Activated CD4-positive, alpha-beta T cell treated with anti-CD3 and anti-CD28 coated beads, Interleukin-2, amount 50 U/mL, for 48 hours (primary cell): ENCODE measurements at regions not wholly inside any gene's neighbourhood (a gene's known extent, or its start where the extent isn't known, plus 50 kb on each side); places are given as distances from the start of the nearest gene placed in this dataset.

Source experiments
- DNase-seq, 2 experiments: peaks; one replicate each; pipeline ENCODE4 v3.0.0-alpha.2; 2020

DNA sequence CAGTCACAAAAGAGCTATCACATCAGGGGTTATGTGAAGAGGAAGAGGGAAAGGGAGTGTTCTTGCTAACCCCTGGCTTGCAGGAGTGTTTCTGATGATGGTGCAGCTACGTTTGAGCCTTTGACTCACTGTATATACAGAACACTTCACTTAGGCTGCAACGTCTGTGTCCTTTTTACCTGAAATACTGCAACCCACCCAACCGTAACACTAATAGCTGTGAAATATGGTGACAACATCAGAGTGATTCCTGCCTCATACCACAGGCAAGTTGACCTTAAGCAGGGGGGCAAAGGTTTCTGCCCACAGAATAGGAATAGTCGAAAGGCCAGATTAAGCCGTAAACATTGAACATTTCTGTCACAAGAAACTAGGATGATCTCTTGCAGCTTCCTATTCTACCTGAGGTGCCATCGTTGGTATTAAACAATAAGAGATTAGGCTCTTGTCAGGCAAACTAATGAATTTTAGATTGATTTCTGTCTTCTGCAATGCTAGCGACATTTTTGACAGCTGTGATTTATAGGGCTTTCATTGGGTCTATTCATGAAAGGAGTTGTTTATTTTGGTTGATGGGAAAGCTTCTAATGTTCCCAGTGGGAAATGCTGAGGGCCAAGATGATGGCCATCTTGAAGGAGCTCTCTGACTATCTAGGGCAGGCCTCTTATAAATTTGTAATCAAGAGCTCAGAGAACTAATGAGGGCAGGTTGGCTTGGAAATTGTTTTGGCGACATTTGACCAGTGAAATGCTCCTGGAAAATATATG is 316.8 kb downstream of the PIK3C3 start:
- no peak for DNase-seq

DNA sequence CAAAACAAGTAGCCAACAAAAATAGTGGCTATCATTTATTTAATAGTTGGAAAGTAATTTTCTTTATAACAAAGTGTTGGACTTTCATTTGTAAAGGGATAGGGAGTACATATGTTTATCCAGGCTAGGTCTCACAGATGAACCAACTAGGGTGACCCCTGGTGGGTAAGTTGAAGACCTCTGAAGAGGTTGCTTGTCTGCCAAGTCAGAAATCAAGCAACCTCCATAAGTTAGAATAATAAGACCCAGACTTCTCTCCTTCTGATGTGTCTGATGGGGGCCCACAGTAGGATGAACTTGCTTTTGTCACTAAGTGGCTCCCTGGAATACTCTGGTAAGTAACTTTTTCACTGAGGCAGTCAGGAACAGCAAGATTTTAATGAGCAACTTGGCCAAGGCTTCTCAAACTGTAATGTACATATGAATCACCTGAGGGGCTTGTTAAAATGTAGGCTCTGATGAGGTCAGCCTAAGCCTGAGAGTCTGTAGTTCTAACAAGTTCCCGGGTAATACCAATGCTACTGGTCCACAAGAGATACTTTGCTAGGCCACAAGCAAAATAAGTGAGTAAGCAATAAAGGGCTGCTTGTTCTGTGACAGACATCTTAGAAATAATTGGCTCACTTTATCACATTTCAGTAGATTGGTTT is 319.6 kb downstream of the PIK3C3 start:
- no peak for DNase-seq

GRCh38 chr18:42275138-42275535 is 320.1 kb downstream of the PIK3C3 start:
- no peak for DNase-seq

- no peak for DNase-seq
Measured at GRCh38 chr18:42275949-42276730, 321.1 kb downstream of the PIK3C3 start.

- no peak for DNase-seq
Measured at GRCh38 chr18:42281124-42281523, 326.1 kb downstream of the PIK3C3 start.

DNA sequence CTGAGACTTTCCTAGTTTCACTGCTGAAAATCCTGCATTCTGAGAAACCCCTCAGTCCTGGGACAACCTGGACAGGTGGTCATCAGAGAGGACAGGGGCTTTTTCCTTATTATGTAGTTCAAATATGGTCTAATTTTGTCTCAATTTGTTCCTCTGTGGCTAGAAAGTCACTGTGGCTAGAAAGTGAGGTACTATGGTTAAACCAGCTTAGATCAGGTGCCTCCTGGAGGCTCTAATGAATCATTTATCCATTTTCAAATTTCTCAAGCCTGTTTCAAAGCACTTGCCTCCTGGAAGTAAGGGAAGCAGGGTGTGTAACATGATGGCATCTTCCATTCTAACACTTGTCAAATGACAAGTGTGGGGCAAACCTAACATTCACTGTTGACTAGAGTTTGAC is 326.8 kb downstream of the PIK3C3 start:
- DNase-seq: no peak

- DNase-seq: no peak
Measured at GRCh38 chr18:42287047-42287446, 332.0 kb downstream of the PIK3C3 start.

DNA sequence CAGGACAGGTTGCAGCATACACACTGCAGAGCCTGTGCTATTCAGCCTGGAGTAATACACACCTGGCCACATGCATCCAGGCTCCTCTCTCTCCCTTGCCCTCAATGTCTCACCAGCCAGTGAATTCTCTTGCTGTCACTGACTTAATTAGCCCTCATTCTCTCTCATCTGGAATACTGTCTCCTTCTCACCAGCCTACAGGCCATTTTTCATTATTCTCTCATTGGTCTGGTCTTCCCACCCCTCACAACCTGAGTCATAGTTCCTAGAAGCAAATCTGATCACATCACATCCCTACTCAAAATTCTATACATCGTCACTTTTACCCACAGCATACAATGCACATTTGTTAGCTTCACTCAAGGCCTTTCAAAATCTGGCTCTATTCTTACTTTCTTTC is 333.1 kb downstream of the PIK3C3 start:
- no peak for DNase-seq

DNA sequence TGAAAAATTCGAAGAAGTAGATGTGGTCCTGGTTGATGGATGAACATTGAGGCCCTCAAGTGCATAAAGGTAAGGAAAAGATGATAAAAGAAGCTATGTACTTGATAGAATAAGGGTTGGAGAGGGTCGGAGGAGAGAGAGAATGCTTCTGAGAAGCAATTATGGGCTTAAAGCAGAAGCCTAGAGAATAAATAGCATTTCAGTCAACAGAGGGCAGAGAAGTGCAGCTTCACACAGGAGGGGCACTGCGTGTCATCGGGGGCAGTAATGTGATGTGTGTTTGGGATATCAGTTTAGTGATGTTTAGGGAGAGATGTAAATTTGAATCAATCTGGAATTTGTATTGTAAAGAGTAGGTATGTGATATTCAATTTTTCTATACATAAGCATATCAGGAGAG is 334.5 kb downstream of the PIK3C3 start:
- DNase-seq: no peak

DNA sequence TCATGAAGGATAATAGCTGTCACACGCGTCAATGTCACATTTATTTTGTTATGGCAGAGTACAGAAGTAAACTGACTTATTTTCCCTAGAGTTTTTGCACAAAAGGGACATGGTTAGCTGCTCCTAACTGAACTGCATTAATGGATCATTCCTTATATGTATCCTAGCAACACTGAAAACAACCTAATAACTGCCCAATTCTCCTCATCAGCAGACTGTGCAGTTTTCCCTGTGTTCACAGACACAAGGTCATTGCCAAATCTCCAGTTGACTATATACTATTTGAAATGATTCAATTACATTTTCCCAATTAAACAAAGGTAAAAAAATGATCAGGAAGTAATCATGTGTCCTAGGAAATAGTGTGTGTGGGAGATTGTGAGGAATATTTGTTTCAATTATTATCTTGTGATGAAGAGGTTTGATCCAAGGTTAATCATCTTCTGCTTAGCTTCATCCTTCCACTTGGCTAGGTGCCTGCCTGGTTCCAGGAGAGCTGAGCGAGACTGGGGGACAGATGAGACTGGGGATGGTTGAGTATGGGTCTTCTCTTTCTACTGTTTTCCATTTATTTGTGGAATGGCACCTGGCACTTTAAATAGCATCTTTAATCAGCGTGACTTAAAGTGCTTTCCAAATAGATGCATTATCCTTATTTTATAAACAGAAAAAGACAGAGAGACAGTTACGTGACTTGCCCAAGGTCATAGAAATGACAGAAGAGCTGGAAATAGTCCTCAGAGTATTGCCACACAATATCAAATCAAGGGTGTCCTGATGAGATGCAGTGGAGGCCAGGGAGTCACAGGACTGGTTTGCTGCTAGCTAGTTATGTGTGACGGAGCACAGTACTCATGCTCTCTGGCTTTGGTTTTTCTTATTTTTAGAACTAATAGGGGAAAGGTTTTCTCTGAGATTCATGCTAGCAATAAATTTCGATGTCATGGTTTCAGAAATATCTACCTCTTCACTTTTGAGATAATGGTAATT is 335.6 kb downstream of the PIK3C3 start:
- no peak for DNase-seq

- no peak for DNase-seq
Measured at GRCh38 chr18:42292654-42293053, 337.6 kb downstream of the PIK3C3 start.

- no peak for DNase-seq
Measured at GRCh38 chr18:42296192-42296591, 341.2 kb downstream of the PIK3C3 start.

- no peak for DNase-seq
Measured at GRCh38 chr18:42296723-42297122, 341.7 kb downstream of the PIK3C3 start.

- DNase-seq: peak; percentile 57 to 72
Measured at GRCh38 chr18:42298759-42299675, 344.0 kb downstream of the PIK3C3 start.

GRCh38 chr18:42305869-42306593 is 351.0 kb downstream of the PIK3C3 start:
- DNase-seq: no peak

GRCh38 chr18:42306594-42306980 is 351.6 kb downstream of the PIK3C3 start:
- DNase-seq: no peak

DNA sequence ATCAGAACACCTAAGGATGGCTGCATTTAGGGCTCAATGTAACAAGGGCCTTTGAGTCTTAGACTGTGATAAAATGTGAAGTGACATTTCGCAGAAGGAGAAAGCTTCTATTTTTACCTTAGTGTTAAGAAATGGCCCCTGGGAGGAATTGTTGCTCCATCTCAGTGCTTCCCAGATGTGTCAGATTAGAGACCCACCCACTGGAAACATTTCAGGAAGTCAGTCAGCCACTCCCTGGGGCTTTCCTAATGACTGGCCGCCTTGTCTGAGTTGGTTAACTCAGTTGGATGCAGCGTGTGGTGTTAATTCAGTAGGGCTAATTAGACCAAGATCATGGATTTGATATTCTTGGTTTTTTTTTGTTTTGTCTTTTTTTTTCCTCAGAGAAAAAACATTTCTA is 355.9 kb downstream of the PIK3C3 start:
- no peak for DNase-seq

DNA sequence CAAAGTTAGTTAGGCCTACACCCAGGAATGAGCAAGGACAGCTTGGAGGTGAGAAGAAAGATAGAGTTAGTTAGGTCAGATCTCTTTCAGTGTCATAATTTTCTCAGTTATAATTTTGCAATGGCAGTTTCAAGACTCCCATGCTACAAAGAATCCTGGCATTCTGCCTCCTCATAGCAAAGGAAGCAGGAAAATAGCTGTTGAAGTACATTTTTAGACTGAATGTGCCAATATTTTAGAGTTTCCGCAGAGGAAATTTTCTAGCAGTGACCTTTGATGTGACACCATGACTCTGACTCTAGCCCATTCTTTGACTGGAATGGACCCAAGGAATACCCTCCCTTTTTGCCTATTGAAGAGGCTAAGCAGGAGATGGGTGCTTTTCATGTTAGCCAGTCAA is 371.7 kb downstream of the PIK3C3 start:
- no peak for DNase-seq

DNA sequence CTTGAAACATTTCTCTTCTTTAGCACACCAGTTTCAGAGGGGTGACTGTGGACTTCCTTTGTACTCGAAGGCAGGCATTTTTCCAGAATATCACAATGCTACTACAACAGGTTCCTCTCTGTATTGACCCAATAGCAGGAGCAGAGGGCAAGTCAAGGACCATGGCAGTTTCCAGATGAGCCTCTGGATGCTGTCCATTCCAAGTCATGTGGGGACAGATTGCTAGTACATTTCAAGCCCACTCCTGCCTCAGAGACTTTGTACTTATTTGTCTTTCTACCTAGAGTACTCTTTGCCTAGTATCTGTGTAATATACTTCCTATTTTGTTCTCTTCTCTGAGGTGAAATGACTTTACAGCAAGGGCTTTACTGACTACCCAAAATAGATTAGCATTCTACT is 373.9 kb downstream of the PIK3C3 start:
- no peak for DNase-seq

- no peak for DNase-seq
Measured at GRCh38 chr18:42330296-42330695, 375.3 kb downstream of the PIK3C3 start.

GRCh38 chr18:42333558-42333957 is 378.5 kb downstream of the PIK3C3 start:
- no peak for DNase-seq
